Tibial nerve (tissue), 4 donors: ENCODE measurements at regions not wholly inside any gene's neighbourhood (a gene's known extent, or its start where the extent isn't known, plus 50 kb on each side); places are given as distances from the start of the nearest gene placed in this dataset.
A peak's percentile ranks its signal among the peaks of the same experiment; 100 is the strongest.
"Not testable (repeated sequence)": the region's sequence is repeated elsewhere in the genome, so short reads cannot be mapped to it uniquely, and the experiment has no call there.

Experiments used
- DNase-seq, 2 donors: peaks; one replicate each; pipeline ENCODE4 v3.0.0-alpha.2; 2019; ENCODE audit warnings: low spot score in 2 of 2
- H3K27ac ChIP-seq, 4 donors: fragments of 200-600 bp; sonication (generic) in 3 of 4; one replicate each; pipeline ENCODE4 v1.5.1; 2017 to 2019; ENCODE audit warnings: mild to moderate bottlenecking in 1 of 4
- H3K27me3 ChIP-seq, 2 donors: fragments of 200-600 bp; sonication (generic) in 1 of 2; one replicate each; pipeline versions ENCODE4 v1.5.1 to v1.6.0; 2017 to 2019
- H3K36me3 ChIP-seq, 3 donors: fragments of 200-600 bp; sonication (generic); one replicate each; pipeline ENCODE4 v1.5.1; 2018 to 2019
- H3K4me1 ChIP-seq, 4 donors: fragments of 200-600 bp; sonication (generic) in 3 of 4; one replicate each; pipeline ENCODE4 v1.5.1; 2017 to 2019
- H3K4me3 ChIP-seq, 4 donors: fragments of 200-600 bp; sonication (generic) in 3 of 4; one replicate each; pipeline ENCODE4 v1.5.1; 2017 to 2019; ENCODE audit warnings: mild to moderate bottlenecking in 1 of 4, moderate library complexity in 1 of 4
- H3K9me3 ChIP-seq, 4 donors: fragments of 200-600 bp; sonication (generic) in 3 of 4; one replicate each; pipeline ENCODE4 v1.5.1; 2017 to 2019
- EP300 ChIP-seq, 2 donors: sonication (generic); formaldehyde crosslinking; IDR thresholded peaks; one replicate each; pipeline ENCODE4 v1.6.1; 2017; ENCODE audit warnings: antibody characterized with exemption in 2 of 2, mild to moderate bottlenecking in 1 of 2
- POLR2A ChIP-seq, 2 donors: fragments of 450-650 bp; IDR thresholded peaks; one replicate each; pipeline ENCODE4 v1.6.1; 2017; ENCODE audit warnings: antibody characterized with exemption in 2 of 2, mild to moderate bottlenecking in 2 of 2, moderate library complexity in 2 of 2
- WGBS, 2 donors: methylation state at CpG; one replicate each; pipeline ENCODE4 v1.1.5; 2018; 5-methylcytosine and 5-hydroxymethylcytosine counted together
- TF ChIP-seq, protein P1 (sequence below), 5 experiments: fragments of 200-600 bp in 3 of 5; fragments of 450-650 bp in 2 of 5; sonication (generic) in 3 of 5; IDR thresholded peaks; one replicate each; pipeline ENCODE4 v1.5.1; 2016 to 2019; ENCODE audit warnings: antibody characterized with exemption in 5 of 5, mild to moderate bottlenecking in 3 of 5, moderate library complexity in 2 of 5

DNA sequence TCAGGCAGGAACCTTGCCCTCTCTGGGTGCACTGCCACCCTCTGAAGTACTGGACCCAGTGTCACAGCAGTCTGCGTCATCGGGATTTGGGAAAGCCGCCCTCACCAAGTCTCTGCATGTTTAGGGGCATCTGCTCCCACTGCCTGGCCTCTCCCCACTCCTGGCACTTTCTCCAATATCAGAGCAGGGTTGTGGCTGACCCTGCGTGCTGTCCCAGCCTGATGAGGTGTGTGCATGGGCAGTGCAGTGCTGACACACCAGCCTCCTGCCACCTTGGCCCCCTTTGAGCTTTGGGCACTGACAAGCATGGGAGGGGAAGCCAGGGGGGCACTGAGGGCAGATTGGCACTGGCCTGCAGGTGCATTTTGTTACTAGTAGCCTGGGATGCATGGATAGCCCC is 652.5 kb downstream of the GABRG1 start:
- Histone ChIP-seq H3K4me1 (no peaks in the 10 kb centered on the region), H3K27me3 (no peaks in the 10 kb centered on the region), H3K36me3 (no peaks in the 10 kb centered on the region), H3K27ac (no peak overlapping the region), H3K9me3 (peaks cover 0 to 14% (median 0%) of the 10 kb centered on the region in 4 donors), H3K4me3 (no peak overlapping the region)
- no peak for DNase-seq
- TF ChIP-seq, protein P1, sequence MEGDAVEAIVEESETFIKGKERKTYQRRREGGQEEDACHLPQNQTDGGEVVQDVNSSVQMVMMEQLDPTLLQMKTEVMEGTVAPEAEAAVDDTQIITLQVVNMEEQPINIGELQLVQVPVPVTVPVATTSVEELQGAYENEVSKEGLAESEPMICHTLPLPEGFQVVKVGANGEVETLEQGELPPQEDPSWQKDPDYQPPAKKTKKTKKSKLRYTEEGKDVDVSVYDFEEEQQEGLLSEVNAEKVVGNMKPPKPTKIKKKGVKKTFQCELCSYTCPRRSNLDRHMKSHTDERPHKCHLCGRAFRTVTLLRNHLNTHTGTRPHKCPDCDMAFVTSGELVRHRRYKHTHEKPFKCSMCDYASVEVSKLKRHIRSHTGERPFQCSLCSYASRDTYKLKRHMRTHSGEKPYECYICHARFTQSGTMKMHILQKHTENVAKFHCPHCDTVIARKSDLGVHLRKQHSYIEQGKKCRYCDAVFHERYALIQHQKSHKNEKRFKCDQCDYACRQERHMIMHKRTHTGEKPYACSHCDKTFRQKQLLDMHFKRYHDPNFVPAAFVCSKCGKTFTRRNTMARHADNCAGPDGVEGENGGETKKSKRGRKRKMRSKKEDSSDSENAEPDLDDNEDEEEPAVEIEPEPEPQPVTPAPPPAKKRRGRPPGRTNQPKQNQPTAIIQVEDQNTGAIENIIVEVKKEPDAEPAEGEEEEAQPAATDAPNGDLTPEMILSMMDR (IDR thresholded peaks at IDR 0.05): no peak
- TF ChIP-seq POLR2A (IDR thresholded peaks at IDR 0.05) (no peak), EP300 (IDR thresholded peaks at IDR 0.05) (no peak)
- WGBS, 2 donors: 96 to 100% methylated on average over 3 to 4 of the region's 4 CpGs

DNA sequence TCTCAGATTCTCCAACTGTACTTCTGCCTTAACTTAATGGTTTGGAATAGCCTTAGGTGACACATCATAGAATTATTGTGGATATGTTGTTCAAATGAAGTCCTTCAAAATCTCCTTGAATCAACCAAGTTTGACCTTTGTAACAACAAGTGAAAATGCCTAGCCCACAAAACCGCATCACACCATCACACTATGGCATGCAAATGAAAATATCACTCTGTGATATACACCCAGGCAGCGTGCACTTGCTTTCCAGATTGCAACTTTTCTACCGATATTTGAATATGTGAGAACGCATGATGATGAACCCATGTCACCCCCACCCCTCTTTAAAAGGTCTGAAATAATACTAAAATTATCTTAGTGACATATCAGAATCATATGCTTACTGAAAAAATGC is 656.7 kb downstream of the GABRG1 start:
- Histone ChIP-seq H3K4me1 (no peaks in the 10 kb centered on the region), H3K27ac (no peak overlapping the region), H3K4me3 (no peak overlapping the region), H3K9me3 (peaks cover 0 to 9% (median 0%) of the 10 kb centered on the region in 4 donors), H3K27me3 (no peaks in the 10 kb centered on the region), H3K36me3 (no peaks in the 10 kb centered on the region)
- no peak for DNase-seq
- WGBS, 2 donors: 80 to 87% methylated on average over 4 of the region's 4 CpGs
- TF ChIP-seq, protein P1 (IDR thresholded peaks at IDR 0.05): no peak
- TF ChIP-seq POLR2A (IDR thresholded peaks at IDR 0.05) (no peak), EP300 (IDR thresholded peaks at IDR 0.05) (no peak)

DNA sequence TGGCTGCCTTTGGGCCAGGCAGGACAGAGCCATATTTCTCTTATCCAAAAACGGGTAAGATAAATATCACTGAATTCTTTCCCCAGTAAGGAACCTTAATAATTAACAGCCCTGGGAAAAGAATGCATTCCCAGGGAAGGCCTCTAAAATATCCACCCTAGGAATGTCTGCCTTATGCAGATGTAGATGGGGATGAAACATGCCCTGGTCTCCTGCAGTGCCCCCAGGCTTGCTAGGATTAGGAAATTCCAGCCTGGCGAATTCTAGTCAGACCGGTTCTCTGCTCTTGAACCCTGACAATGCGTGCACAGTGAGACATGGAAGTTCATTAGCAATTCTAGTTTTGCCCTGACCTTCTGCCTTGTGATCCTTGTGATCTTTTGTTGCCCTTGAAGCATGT is 663.7 kb downstream of the GABRG1 start:
- H3K4me3 ChIP-seq, H3K27me3 ChIP-seq, DNase-seq, H3K27ac ChIP-seq, H3K4me1 ChIP-seq, H3K36me3 ChIP-seq: not testable (repeated sequence)
- H3K9me3 ChIP-seq: peaks cover 0 to 13% (median 0%) of the 10 kb centered on the region in 4 donors
- WGBS, 2 donors: 75 to 80% methylated on average over 4 of the region's 4 CpGs

DNA sequence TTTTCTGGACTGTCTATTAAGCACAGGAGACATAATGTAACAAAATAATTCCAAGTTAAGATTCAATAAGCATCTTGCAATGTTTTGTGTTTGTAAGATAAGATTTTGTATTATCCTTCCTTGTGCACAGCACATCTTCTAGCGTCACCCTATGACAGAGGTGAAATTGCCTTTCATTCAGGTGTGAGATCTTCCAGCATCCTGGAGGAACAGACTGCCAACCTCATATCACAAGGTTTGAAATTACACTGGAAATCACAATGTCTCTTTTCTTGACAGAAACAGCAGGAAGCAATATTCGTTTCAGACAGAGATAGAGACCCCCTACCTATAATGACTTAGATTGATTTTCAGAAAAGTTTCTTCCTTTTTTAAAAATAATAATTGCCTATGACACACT is 668.6 kb downstream of the GABRG1 start:
- Histone ChIP-seq H3K36me3 (no peaks in the 10 kb centered on the region), H3K27me3 (no peaks in the 10 kb centered on the region), H3K9me3 (peaks cover 0 to 6% (median 0%) of the 10 kb centered on the region in 4 donors), H3K4me1 (no peaks in the 10 kb centered on the region), H3K4me3 (no peak overlapping the region), H3K27ac (no peak overlapping the region)
- DNase-seq: no peak
- 77 to 80% methylated on average over 2 of the region's 2 CpGs for WGBS, 2 donors
- TF ChIP-seq EP300 (IDR thresholded peaks at IDR 0.05) (no peak), POLR2A (IDR thresholded peaks at IDR 0.05) (no peak)
- TF ChIP-seq, protein P1 (IDR thresholded peaks at IDR 0.05): no peak

DNA sequence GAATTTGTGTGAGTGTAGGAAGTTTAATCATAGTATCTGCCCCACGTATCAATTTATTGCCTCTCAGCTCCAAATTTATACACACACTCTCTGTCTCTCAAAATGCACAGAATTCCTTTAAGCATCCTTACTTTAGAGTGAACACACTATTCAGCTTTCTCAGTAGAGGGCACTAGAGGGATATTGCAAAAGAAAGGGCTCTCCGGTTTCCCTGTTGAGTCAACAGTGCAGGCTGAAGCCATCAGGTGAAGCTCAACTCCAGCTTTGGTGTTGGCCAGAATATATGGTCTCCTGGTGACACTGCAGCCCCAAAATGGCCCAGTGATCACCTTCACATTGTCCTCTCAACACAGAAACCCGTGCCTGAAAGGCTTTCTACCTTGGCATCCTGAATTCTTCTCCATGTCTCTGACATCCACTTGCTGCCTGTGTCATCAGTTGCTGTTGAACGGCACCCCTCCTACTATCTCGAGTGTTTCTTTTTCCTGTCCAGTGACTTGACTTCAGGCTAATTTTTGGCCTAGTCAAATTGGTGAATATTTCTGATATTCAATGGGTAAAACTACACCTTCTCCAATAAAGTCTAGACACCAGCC is 670.5 kb downstream of the GABRG1 start:
- Histone ChIP-seq H3K4me3 (no peak overlapping the region), H3K27ac (no peak overlapping the region), H3K36me3 (no peaks in the 10 kb centered on the region), H3K9me3 (no peaks in the 10 kb centered on the region), H3K4me1 (no peaks in the 10 kb centered on the region), H3K27me3 (no peaks in the 10 kb centered on the region)
- no peak for DNase-seq
- WGBS, 2 donors: 31 to 37% methylated on average over 5 of the region's 5 CpGs
- TF ChIP-seq EP300 (IDR thresholded peaks at IDR 0.05) (no peak), POLR2A (IDR thresholded peaks at IDR 0.05) (no peak)
- TF ChIP-seq, protein P1 (IDR thresholded peaks at IDR 0.05): peak; percentile 22 to 57 (median 35)

DNA sequence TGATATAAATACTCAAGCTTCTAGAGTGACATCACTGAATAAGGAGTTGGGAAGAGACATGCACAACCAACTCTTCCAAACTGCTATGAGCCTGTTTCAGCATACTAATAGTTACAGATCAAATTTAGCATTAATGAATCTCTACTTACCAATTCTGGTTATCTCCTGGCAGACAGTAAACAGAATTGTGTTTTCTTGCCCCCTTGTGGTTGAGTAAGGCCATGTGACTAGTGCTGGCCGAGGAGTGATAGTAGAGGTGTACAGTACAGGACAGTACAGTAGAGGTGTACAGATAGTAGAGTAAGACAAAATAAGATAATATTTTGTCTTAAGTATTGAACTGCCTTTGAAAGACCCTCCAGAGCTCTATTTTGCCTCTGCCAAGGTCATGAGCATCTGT is 681.4 kb downstream of the GABRG1 start:
- no peaks in the 10 kb centered on the region for H3K36me3 ChIP-seq
- no peak overlapping the region for H3K4me3 ChIP-seq
- H3K27me3 ChIP-seq: no peaks in the 10 kb centered on the region
- TF ChIP-seq, protein P1 (IDR thresholded peaks at IDR 0.05): peak in 2 of 5 experiments; percentile 8 to 35
- TF ChIP-seq EP300 (IDR thresholded peaks at IDR 0.05): no peak
- no peak for TF ChIP-seq POLR2A (IDR thresholded peaks at IDR 0.05)
- no peak for DNase-seq
- no peaks in the 10 kb centered on the region for H3K4me1 ChIP-seq
- 68 to 72% methylated on average over 1 of the region's 1 CpG for WGBS, 2 donors
- no peak overlapping the region for H3K27ac ChIP-seq
- no peaks in the 10 kb centered on the region for H3K9me3 ChIP-seq
